T1000 (cell line): ENCODE measurements at regions not wholly inside any gene's neighbourhood (a gene's known extent, or its start where the extent isn't known, plus 50 kb on each side); places are given as distances from the start of the nearest gene placed in this dataset.
"Not testable (repeated sequence)": the region's sequence is repeated elsewhere in the genome, so short reads cannot be mapped to it uniquely, and the experiment has no call there.

Experiments used
- DNase-seq: peaks from one replicate; lab custom pipeline; 2025; ENCODE audit warnings: mixed read lengths; lab: John Stamatoyannopoulos, UW

DNA sequence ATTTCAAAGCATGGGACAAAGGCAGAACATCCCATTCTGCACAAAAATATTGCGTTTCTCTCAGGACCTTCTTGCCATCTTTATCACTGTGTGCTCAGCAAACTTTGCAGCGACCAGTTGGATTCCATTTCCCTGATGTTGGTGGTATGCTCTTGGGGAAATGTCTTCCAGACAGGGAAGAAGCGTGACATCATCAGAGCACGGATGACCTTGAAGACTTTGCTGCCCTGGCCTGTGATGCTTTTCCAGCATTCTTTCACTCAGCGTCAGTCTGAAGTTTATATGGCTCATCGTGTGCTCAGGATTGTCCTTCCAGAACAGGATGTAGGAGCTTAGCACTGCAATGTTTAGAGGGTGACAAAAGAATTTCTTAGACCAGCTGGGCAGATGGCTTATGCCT lies 131.4 kb upstream of the F3 start:
- no peak for DNase-seq

DNA sequence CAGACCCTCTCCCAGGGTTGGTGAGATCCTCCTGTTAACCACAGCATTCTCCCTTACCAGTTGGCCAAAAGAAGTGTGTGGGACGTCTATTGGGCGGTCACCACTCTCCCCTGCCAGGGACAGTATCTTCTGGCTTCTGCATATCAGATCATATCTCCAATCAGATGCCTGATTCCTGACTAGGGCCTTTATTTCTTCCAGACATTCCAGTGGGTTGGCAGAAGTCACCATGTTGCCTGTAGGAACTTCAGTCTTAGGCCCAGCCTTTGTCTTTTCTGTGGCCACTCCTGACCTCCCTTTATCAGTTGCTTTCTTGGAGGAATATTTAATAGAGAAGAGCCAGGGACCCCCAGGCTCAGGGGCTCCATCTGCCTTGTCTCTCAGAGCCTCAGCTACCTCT lies 130.4 kb upstream of the F3 start:
- no peak for DNase-seq

DNA sequence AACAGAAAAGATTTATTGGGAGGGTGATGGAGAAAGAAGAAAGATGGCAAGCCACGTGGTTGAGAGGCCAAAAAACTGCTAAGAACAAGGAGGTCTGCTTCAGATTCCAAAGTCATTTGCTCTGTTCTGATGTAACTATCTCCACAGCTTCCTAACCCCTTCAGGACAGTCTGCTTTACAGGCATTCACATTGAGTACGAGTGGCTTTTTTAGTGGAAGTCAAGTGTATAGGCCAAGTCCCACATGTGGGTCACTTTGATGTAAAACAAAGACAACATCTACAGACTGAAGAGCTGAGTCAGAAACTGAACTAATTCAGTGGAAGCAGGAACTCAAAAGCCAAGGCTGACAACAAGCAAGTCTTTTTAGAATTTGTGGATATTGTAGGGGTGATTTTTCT lies 128.7 kb upstream of the F3 start:
- no peak for DNase-seq

DNA sequence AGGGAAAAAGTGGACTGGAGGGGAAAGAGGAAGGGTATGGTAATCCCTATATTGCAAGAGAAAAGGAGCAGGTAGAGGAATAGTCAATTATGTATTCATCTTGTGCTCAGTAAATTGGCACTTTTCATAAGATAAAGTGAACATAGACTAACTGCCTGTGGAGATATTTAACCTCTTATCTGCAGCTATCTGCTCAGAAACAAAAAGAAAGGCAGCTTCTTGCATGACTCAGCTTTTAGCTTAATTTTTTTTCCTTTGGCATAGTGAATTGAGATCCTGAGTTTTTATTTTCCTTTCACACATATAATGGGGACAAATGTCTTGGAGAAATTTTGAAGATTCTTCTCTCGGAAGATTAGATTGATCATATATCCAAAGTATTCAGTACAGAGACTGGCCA lies 127.6 kb upstream of the F3 start:
- DNase-seq, result no peak

DNA sequence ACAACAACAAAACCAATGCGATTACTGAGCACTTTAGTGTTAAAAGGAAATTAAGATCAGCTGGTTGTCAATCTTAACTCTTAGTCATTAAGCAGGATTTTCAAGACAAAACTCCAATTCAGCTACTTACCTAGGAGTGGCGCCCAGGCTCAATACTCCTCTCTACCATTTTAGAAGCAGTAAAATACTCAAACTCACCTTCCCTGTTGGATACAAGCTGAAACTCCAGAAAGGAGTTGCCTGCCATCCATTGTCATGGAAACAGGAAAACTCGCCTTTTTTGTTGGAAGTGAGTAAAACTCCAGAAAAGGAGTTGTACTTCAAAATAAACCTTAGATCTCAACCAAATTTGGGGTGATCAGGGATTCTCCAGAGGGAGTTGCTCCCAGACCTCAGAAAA lies 127.0 kb upstream of the F3 start:
- DNase-seq, result no peak

DNA sequence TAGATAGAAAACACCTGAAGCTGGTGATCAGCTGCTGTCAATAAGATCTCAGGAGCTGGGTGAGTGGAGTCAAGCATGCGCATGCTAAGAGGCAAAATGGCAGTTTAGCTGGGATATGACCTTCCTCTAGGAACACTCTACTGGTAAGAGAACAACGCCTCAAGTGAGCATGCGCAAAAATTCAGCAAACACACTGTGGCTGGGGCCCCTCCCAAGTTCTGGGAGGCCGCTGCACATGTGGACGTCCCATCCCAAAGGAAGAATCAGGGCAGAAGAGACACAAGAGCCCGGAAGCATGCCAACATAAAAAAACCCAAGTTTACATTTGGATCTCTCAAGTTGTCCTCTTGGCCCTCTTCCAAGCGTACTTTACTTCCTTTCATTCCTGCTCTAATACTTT lies 126.3 kb upstream of the F3 start:
- no peak for DNase-seq

DNA sequence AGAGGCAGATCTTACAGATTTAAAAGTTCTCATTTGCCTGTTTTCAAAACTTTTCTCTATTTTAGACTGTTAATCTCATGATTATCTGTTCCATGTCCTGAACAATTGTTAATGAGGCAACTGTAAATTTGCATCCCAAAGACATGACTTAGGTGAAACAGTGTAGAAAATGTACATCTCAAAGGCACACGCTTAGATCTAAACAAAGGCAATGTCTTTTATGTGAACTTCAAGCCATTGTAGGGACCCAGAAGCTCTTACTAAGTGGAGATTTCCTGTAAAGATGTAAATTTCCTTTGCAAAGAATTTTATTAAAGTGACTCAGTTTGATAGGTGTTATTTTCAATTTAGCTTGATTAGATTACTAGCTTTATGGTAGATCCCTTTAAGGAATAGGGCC lies 125.2 kb upstream of the F3 start:
- DNase-seq, result no peak

DNA sequence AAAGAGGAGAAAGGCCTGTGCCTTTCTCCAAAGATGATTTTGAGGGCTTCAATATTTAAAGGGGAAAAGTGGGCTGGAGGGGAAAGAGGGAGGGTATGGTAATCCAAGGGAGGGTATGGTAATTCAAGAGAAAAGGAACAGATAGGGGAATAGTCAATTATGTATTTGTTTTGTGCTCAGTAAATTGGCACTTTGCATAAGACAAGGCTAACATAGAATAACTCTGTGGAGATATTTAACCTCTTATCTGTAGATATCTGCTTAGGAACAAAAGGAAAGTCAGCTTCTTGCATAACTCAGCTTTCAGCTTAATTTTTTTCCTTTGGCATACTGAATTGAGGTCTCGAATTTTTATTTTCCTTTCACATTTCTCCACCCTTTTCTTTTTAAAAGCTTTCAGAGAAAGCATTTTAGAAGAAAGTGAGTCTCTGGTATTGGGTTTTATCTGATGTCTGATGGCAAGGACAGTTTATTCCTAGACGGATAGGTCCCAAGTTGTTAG lies 119.9 kb upstream of the F3 start:
- no peak for DNase-seq

DNA sequence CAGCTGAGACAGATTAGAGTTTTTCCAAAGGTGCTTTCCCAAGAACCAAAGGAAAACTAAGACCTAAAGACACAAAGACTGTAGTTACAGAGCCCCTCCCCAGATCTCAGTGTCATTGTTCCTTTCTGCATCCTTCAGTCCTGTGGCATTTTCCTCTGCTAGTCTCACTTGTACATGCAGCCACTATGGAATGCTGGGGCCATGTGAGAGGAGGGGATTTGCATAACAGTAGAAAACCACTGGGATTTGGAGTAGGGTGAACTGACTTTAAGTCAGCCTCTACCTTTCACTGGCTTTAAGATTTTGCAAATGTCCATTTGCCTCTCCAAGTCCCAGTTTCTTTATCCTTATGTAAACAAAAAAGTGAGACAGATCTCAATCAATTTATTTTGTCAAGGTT lies 119.4 kb upstream of the F3 start:
- no peak for DNase-seq

DNA sequence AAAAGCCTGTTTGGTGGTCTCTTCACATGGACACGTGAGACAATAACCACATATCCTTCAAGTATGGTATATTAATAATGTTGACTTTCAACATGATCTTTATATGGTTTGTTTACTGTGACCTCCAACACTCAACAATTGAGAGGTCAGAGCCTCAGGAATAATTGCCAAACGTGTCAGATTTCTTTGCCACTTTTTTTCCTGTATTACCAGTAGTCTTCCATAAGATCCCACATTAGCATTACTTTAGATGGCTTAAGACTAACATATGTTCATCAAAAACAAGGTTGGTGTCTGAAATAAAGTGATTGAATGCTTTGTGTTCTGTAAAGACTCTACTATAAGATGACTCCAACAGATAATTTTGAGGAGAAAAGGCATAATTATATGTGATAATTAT lies 118.7 kb upstream of the F3 start:
- no peak for DNase-seq

DNA sequence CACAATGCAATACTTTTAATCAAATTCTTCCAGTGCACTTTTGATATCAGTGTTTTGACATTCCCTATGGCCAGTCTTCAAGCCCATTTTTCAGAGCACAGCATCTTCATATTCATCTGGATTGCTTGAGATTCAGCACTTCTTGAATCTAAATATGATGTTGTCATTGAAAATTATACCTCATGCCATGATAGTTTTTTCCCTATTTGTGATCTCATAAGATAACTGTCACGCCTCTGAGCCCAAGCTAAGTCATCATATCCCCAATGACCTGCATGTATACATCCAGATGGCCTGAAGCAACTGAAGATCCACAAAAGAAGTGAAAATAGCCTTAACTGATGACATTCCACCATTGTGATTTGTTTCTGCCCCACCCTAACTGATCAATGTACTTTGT lies 117.6 kb upstream of the F3 start:
- not testable (repeated sequence) for DNase-seq

DNA sequence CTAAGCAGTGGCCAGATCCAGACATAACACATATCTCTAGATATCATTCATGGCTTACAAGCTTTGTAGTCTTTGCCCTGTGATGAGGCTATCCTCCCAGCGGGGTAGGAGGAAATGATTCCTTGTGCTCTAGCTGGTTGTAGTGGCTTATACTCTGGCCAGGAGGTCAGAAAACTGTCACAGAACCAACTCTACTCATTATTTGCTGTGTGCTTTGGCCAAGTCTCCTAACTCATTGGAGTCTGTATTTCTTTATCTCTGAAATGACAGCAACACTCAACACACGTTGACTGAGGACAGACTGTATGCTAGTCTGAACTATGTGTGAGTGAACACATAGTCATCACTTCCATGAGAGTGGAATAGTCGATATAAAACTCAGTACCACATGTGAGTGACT lies 116.7 kb upstream of the F3 start:
- DNase-seq, result no peak

DNA sequence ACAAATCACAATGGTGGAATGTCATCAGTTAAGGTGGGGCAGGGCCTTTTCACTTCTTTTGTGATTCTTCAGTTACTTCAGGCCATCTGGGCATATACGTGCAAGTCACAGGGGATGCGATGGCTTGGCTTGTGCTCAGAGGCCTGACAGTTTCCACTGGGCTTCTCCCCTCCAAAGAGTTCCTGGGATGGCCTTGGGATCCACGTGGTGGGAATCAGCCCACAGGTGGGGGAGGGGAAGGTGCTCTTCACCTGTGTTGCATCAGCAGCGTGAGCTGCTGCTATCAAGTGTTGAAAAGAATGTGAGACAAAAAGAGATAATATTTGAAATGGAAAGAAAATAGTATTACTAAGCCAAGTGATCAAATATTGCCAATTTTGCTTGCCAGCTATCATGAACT lies 116.2 kb upstream of the F3 start:
- DNase-seq, result not testable (repeated sequence)

DNA sequence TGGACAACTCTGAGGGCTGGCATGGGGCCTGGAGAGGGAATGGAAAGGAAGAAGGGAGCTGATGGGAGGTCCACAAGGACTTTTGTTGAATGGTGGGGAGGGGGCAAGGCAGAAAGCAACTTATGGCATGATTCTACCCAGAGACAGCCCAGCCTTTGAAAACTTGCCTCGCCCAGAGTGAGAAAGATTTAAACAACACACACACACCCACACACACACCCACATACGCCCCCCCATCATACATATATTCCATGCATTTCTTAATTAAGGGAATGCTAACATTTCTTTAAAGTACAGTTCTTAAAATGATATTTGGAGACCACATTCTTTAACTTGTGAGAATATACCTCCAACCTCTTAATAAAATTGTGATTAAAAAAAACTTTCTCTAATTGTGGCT lies 115.4 kb upstream of the F3 start:
- DNase-seq, result no peak

DNA sequence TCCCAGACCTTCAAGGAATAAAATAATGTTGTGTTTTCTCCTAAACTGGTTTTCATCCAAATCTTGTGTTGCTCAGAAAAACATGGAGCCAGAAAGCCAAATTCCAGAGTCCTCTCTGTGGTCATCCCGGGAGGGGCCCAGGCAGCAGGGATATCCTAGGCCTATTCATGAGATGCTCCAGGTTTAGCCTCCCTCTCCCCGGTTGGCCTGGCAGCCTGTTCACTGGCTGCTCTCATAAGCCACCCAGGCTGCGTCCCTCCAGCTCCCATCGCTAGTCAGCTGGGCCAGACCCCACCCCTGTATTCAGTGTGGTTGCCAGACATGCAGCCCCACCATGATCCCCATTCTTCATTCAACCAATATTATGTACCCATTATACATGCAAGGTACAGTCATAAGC lies 113.4 kb upstream of the F3 start:
- no peak for DNase-seq

DNA sequence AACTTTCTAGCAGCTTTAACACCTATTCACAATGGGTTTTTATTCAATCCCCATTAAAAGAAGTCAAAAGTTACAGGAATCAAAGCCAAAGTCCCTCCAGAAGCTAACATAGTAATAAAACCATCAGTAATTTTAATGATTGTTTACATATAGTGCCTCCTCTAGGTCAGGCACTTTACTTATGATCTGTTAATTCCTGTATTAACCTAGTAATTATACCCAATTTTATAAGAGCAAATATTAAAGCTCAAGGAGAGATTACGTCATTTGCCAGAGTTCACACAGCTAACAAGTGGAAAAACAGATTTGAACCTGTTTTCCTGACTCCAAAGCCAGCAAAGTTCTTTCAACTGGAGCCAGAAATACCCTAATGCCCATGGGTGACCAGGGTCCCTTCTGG lies 112.9 kb upstream of the F3 start:
- DNase-seq, result no peak

DNA sequence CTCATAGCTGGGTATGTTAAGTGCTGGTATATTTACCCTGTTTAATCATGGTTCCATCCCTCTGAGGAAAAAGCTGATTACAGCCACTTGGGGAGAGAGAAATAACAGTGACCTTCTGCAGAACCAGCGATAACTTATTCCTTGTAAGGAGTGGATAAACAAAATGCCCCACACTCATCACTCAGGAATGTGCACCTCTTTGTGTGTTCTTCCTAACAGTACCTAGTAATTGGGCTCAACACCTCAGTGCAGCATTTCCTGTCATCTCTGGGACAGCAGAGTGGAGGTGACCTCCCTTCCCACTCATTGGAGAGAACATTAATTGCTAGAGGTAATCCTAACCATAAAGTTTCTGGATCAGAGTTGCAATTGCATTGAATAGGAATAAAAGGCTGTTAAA lies 112.5 kb upstream of the F3 start:
- DNase-seq, result no peak

DNA sequence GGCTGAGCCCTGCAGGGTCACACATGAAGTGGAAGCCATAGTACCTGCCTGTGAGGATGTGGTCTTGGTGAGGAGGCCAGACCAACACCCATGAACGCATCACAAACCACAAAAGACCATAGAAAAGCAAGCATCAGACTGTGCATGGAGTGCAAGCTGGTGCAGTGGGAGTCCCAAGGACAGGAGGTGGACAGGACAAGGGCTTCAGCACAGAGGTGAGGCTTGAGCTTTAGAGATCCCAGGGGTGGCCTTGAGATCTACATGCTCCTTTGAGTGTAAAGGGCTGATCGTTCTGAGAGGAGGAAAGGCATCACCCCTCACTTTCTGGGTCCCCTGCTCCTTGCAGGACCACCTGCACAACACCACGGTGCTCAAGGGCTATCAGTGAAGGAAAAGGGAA lies 111.9 kb upstream of the F3 start:
- DNase-seq, result no peak

DNA sequence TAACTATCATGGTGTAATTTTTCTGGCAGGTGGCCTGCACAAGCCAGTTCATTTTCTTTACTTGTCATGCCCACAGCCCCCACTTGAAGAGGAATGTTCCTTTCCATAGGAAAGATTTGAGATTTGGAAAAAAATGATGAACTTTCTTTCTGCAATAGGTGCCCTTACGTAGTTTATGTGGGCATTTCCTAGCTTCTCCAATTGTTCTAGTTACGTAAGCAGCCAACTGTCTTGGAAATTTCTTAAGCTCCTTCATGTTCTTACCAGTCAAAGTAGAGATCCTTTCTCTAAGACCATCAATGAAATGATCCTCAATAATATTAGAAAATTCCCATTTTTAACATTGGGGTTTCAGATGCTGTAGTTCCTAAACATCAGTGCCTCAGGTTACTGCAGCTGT lies 109.5 kb upstream of the F3 start:
- DNase-seq, result no peak

DNA sequence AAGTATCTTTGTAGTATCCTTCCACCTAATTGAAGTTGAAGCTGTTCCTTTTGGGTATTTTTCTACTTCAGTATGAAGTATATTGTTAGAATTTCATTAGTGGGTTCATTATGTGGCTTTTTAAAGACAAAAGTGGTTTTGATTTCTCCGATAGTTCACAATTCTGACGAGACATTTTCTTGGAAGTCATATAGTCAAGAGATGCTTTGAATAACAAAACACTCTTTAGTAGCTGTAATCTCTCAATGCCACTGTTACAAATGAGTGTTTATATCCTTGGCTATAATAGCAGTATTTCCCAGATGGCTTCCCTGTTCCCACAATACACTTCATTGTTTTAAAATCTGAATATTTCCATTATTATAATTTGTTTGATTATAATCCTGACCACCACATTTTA lies 108.7 kb upstream of the F3 start:
- no peak for DNase-seq

DNA sequence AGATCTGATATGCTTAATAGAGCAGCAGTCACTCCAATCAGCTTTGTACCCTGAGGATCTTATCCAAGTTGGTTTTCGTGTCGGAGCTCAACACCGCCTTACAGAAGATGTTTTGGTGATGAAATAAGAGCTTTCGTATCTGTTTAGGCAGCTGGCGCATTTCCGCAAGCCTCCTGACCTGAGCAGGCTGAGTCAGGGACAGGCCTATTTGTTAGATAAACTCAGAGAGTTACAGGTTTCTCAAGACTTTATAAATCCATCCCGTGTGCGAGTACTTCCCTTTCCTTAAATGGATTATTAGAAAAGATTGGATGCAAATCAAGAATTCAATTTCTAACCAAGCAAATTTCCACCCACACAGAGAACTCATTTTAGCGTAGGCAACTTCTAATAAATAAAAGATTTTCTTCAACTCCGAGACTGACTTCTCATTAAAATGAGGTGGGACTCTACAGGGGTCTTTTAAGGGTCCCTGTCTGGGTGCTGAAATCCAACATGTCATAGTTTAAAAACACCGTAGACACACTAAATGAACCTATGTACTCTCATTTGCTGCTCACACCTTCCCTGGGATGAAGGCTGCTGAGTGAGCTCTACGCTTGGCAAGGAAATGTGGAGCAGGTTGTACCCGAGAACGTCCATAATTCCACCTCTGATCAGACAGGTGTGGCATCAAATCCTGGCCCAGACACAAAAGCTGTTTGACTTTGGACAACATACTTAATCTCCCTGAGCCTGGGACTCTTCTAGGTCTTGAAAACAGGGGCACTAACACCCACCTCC lies 106.9 kb upstream of the F3 start:
- peak; percentile 44 for DNase-seq

DNA sequence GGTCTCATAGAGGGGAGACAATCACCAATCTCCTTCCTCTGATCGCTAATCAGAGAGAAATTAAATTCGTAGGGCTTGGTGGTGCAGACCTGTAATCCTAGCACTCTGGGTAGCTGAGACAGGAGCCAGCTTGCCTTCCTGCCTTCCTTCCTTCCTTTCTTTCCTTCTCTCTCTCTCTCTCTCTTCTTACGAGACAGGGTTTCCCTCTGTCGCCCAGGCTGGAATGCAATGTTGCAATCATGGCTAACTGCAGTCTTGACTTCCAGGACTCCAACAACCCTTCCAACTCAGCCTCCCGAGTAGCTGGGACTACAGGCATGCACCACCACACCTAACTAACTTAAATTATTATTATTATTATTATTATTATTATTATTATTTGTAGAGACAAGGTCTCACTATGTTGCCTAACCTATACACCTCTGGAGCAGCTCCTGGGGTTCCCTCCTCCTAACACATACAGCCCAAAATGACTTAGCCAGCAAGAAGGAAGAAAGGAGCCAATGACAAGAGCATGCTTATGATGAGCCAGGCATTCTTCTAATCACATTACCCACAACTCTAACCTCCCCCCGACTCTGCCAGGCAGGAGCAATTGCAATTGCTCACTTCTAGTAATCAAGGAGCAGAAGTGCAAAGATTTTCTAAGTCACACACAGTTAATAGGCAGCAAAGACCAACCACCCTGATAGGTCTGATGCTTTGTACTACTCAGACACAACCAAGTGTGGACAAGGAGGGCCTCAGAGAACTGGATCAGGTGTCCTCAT lies 105.4 kb upstream of the F3 start:
- no peak for DNase-seq

DNA sequence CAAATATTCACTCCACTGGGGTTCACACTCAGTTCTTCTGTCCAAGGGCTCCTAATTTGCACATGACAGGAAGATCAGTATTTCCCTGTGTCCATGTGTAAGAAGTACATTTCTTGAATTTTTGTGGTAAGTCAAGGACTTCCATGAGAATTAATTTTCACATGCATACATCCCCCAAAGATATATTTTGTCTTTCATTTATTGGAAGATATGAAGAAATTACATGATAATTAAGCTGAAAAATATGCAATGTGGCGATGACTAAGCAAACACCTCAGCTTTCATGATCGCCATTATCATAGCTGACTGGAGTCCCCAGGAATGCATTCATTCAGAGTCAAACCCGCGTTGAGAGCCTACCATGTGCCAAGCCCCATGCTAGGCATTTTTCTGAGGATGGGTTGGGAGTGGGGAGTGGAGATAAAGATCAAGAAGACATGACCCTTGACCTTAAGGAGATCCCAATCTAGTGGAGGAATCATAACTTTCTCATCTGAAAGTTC lies 104.6 kb upstream of the F3 start:
- peak; percentile 29 for DNase-seq
